ENCODE measurements at regions not wholly inside any gene's neighbourhood (a gene's known extent, or its start where the extent isn't known, plus 50 kb on each side); places are given as distances from the start of the nearest gene placed in this dataset.

- H3K4me1 ChIP-seq (ENCODE audit: control insufficient read depth, insufficient read depth, low read length): no peaks in the 10 kb centered on the region
- H3K9me3 ChIP-seq (replicated peaks; ENCODE audit: low read length): no peaks in the 10 kb centered on the region
- H3K27me3 ChIP-seq (ENCODE audit: control insufficient read depth, insufficient read depth, low read length): no peaks in the 10 kb centered on the region
- no peak overlapping the region for H3K9ac ChIP-seq (ENCODE audit: low read depth, low read length)
- H3K4me3 ChIP-seq (ENCODE audit: low read length): no peak overlapping the region
- no peak overlapping the region for H3K4me2 ChIP-seq (ENCODE audit: low read length)
- H3K36me3 ChIP-seq (ENCODE audit: insufficient read depth, low read length): no peaks in the 10 kb centered on the region
These were observed 57.3 kb upstream of the CST7 start for GRCh38 chr20:24891546-24892393.

- Histone ChIP-seq H3K9me3 (replicated peaks; ENCODE audit: low read length) (no peaks in the 10 kb centered on the region), H3K4me2 (ENCODE audit: low read length) (no peak overlapping the region), H3K4me1 (ENCODE audit: control insufficient read depth, insufficient read depth, low read length) (no peaks in the 10 kb centered on the region), H3K9ac (ENCODE audit: low read depth, low read length) (no peak overlapping the region), H3K36me3 (ENCODE audit: insufficient read depth, low read length) (no peaks in the 10 kb centered on the region), H3K27me3 (ENCODE audit: control insufficient read depth, insufficient read depth, low read length) (no peaks in the 10 kb centered on the region), H3K4me3 (ENCODE audit: low read length) (no peak overlapping the region)
These were observed 56.5 kb upstream of the CST7 start for GRCh38 chr20:24892522-24892921.

GRCh38 chr20:24892931-24893330, 56.1 kb upstream of the CST7 start:
- H3K4me1 ChIP-seq (ENCODE audit: control insufficient read depth, insufficient read depth, low read length): no peaks in the 10 kb centered on the region
- no peaks in the 10 kb centered on the region for H3K9me3 ChIP-seq (replicated peaks; ENCODE audit: low read length)
- no peaks in the 10 kb centered on the region for H3K36me3 ChIP-seq (ENCODE audit: insufficient read depth, low read length)
- H3K9ac ChIP-seq (ENCODE audit: low read depth, low read length): no peak overlapping the region
- H3K27me3 ChIP-seq (ENCODE audit: control insufficient read depth, insufficient read depth, low read length): no peaks in the 10 kb centered on the region
- H3K4me2 ChIP-seq (ENCODE audit: low read length): no peak overlapping the region
- no peak overlapping the region for H3K4me3 ChIP-seq (ENCODE audit: low read length)

DNA sequence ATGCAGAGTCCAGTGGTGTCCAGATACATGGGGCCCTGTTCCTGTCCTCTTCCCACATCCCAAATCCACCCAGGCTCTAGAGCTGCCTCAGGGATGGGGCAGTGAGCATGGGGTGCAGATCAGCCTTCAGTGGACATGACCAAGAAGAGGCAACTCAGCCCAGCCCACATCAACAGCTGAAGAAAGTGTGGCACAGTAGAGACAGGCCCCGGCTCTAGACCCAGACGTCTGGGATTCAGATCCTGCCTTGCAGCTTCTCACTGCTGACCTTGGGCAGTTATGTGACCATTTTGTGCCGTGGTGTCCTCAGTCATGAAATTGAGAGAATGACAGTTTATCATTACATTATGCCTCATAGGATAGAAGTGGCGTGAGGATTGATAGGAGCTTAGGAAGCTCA, 54.6 kb upstream of the CST7 start:
- Histone ChIP-seq H3K9me3 (replicated peaks; ENCODE audit: low read length) (no peaks in the 10 kb centered on the region), H3K9ac (ENCODE audit: low read depth, low read length) (no peak overlapping the region), H3K36me3 (ENCODE audit: insufficient read depth, low read length) (no peaks in the 10 kb centered on the region), H3K4me1 (ENCODE audit: control insufficient read depth, insufficient read depth, low read length) (no peaks in the 10 kb centered on the region), H3K4me3 (ENCODE audit: low read length) (no peak overlapping the region), H3K27me3 (ENCODE audit: control insufficient read depth, insufficient read depth, low read length) (no peaks in the 10 kb centered on the region), H3K4me2 (ENCODE audit: low read length) (no peak overlapping the region)

DNA sequence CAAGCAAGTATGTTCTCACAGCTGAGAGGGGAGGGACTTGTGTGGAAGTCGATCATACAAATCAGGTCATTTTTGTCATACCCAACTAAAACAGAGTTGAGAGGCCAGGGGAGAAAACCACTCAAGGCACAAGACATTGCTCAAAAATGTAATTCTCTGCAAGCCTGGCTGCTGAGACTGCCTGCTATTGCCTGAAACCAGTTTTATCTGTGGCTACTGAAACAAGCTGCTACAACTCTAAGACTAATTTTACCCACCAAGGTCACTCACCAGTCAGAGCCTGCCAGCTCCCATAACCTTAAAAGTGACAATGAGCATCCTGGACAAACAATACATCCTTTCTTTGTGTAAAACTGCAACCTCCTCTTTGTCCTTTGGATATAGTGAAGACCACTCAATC, 54.1 kb upstream of the CST7 start:
- Histone ChIP-seq H3K4me1 (ENCODE audit: control insufficient read depth, insufficient read depth, low read length) (no peaks in the 10 kb centered on the region), H3K9me3 (replicated peaks; ENCODE audit: low read length) (no peaks in the 10 kb centered on the region), H3K9ac (ENCODE audit: low read depth, low read length) (no peak overlapping the region), H3K27me3 (ENCODE audit: control insufficient read depth, insufficient read depth, low read length) (no peaks in the 10 kb centered on the region), H3K4me2 (ENCODE audit: low read length) (no peak overlapping the region), H3K36me3 (ENCODE audit: insufficient read depth, low read length) (no peaks in the 10 kb centered on the region), H3K4me3 (ENCODE audit: low read length) (no peak overlapping the region)

DNA sequence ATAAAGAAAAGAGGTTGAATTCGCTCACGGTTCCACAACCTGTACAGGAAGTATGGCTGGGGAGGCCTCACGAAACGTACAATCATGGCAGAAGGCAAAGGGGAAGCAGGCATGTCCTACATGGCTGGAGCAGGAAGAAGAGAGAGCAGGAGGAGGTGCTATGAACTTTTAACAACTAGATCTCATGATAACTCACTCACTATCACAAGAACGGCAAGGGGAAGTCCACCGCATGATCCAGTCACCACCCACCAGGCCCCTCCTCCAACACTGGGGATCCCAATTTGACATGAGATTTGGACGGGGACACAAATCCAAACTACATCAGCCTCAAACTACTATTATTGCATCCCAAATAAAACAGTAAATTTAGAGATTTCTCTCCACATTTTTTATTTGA, 53.6 kb upstream of the CST7 start:
- no peaks in the 10 kb centered on the region for H3K9me3 ChIP-seq (replicated peaks; ENCODE audit: low read length)
- no peak overlapping the region for H3K9ac ChIP-seq (ENCODE audit: low read depth, low read length)
- H3K4me1 ChIP-seq (ENCODE audit: control insufficient read depth, insufficient read depth, low read length): no peaks in the 10 kb centered on the region
- H3K4me3 ChIP-seq (ENCODE audit: low read length): no peak overlapping the region
- no peaks in the 10 kb centered on the region for H3K36me3 ChIP-seq (ENCODE audit: insufficient read depth, low read length)
- H3K27me3 ChIP-seq (ENCODE audit: control insufficient read depth, insufficient read depth, low read length): no peaks in the 10 kb centered on the region
- no peak overlapping the region for H3K4me2 ChIP-seq (ENCODE audit: low read length)

- Histone ChIP-seq H3K4me1 (ENCODE audit: control insufficient read depth, insufficient read depth, low read length) (no peaks in the 10 kb centered on the region), H3K9me3 (replicated peaks; ENCODE audit: low read length) (no peaks in the 10 kb centered on the region), H3K9ac (ENCODE audit: low read depth, low read length) (no peak overlapping the region), H3K4me2 (ENCODE audit: low read length) (no peak overlapping the region), H3K27me3 (ENCODE audit: control insufficient read depth, insufficient read depth, low read length) (no peaks in the 10 kb centered on the region), H3K4me3 (ENCODE audit: low read length) (no peak overlapping the region), H3K36me3 (ENCODE audit: insufficient read depth, low read length) (no peaks in the 10 kb centered on the region)
These were observed 53.0 kb upstream of the CST7 start for GRCh38 chr20:24895898-24896658.

- Histone ChIP-seq H3K27me3 (ENCODE audit: control insufficient read depth, insufficient read depth, low read length) (no peaks in the 10 kb centered on the region), H3K36me3 (ENCODE audit: insufficient read depth, low read length) (no peaks in the 10 kb centered on the region), H3K4me3 (ENCODE audit: low read length) (no peak overlapping the region), H3K4me2 (ENCODE audit: low read length) (no peak overlapping the region), H3K9me3 (replicated peaks; ENCODE audit: low read length) (no peaks in the 10 kb centered on the region), H3K9ac (ENCODE audit: low read depth, low read length) (no peak overlapping the region), H3K4me1 (ENCODE audit: control insufficient read depth, insufficient read depth, low read length) (no peaks in the 10 kb centered on the region)
These were observed 52.1 kb upstream of the CST7 start for GRCh38 chr20:24896984-24897383.

- H3K4me1 ChIP-seq (ENCODE audit: control insufficient read depth, insufficient read depth, low read length): no peaks in the 10 kb centered on the region
- no peaks in the 10 kb centered on the region for H3K9me3 ChIP-seq (replicated peaks; ENCODE audit: low read length)
- H3K4me2 ChIP-seq (ENCODE audit: low read length): no peak overlapping the region
- H3K9ac ChIP-seq (ENCODE audit: low read depth, low read length): no peak overlapping the region
- H3K27me3 ChIP-seq (ENCODE audit: control insufficient read depth, insufficient read depth, low read length): no peaks in the 10 kb centered on the region
- H3K36me3 ChIP-seq (ENCODE audit: insufficient read depth, low read length): no peaks in the 10 kb centered on the region
- H3K4me3 ChIP-seq (ENCODE audit: low read length): no peak overlapping the region
These were observed 51.1 kb upstream of the CST7 start for GRCh38 chr20:24897974-24898373.

DNA sequence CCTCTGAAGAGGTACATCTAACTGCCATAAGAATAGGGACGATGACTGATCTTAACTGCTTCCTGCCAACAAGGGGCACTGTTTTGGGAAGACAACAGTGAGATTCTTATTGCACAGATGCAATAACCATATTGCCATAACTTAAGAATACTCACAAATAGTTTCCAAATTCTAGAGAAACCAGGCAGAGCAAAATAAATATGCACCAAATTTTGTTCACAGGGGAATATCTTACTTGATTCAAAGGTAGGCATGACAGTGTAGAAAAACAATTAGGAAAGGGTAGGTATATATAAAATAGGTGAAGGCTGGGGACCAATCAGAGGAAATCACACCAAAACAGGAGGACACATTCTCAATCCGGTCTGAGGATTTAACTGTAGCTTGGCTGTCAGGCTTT, 49.9 kb upstream of the CST7 start:
- Histone ChIP-seq H3K9ac (ENCODE audit: low read depth, low read length) (no peak overlapping the region), H3K36me3 (ENCODE audit: insufficient read depth, low read length) (no peaks in the 10 kb centered on the region), H3K9me3 (replicated peaks; ENCODE audit: low read length) (no peaks in the 10 kb centered on the region)

More for the DNA sequence above, 49.9 kb upstream of the CST7 start:
- Histone ChIP-seq H3K4me2 (ENCODE audit: low read length) (no peak overlapping the region), H3K27me3 (ENCODE audit: control insufficient read depth, insufficient read depth, low read length) (no peaks in the 10 kb centered on the region), H3K4me1 (ENCODE audit: control insufficient read depth, insufficient read depth, low read length) (no peaks in the 10 kb centered on the region), H3K4me3 (ENCODE audit: low read length) (no peak overlapping the region)

Data from skeletal muscle satellite cell (primary cell).